AG09309 (cell line): ENCODE measurements at regions not wholly inside any gene's neighbourhood (a gene's known extent, or its start where the extent isn't known, plus 50 kb on each side); places are given as distances from the start of the nearest gene placed in this dataset.

Experiments
- DNase-seq: peaks from one replicate; pipeline ENCODE4 v3.0.0-alpha.2; 2010; ENCODE audit warnings: low read depth
- H3K4me3 ChIP-seq: 2 replicates; pipeline ENCODE4 v1.5.1; 2011; ENCODE audit warnings: mild to moderate bottlenecking, low read depth, low read length, moderate library complexity; ENCODE audit not compliant: control insufficient read depth
- CTCF ChIP-seq: IDR thresholded peaks from 2 replicates; pipeline ENCODE4 v1.5.1; 2011; ENCODE audit warnings: mild to moderate bottlenecking, low read depth, low read length, inconsistent platforms; ENCODE audit not compliant: insufficient read depth, control insufficient read depth; ENCODE audit errors: missing control alignments

DNA sequence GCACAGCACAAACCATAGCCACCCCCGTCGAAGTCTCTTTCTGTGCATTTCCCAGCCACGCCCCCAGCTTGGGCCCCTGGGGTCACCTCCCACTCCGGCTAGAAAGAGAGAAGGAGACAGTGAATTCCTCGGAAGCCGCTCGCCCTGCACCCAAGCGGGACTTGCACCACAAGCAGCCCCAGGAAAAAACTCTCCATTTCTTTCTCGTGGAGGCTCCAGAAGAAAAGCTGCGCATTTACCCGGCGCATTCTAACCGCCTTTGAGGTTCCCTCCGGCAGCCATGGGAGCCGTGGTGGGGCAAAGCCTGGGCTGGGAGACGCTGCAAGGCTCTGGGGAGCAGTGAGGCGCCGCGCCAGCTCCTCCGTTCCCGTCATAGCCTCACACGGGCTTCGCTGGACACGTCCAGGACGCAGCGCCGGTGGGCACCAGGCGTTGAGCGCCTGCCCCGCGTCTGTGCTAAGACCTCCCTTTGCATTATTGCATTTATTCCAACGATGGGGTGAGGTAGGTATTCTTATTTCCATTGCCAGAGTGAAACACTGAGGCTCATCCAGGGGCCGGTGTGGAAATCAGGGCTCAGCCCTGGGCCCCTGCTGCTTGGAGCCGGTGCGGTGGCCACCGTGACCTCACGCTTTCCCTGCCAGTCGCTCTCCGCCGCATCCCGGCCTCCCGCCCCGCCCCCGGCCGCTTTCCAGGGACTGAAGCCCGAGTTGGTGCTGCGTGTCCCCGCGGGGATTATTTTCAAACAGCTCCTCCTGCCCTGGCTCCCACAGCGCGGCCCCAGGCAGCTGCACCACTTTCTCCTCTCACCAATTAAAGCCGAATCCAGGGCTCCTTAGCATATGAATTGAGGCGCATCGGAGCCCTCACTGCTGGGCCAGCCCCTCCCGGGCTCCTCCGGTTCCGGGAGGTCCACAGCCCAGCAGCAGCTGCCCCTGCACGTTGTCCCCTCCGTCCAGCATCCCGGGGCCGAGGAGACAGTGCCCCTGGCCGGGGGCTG, 148.3 kb upstream of the AFDN start:
- TF ChIP-seq CTCF = no peak
- no peak overlapping the region for H3K4me3 ChIP-seq
- DNase-seq = no peak

- TF ChIP-seq CTCF = no peak
- no peak overlapping the region for H3K4me3 ChIP-seq
- DNase-seq = no peak
Measured at GRCh38 chr6:167679122-167679736, 147.5 kb upstream of the AFDN start.

DNA sequence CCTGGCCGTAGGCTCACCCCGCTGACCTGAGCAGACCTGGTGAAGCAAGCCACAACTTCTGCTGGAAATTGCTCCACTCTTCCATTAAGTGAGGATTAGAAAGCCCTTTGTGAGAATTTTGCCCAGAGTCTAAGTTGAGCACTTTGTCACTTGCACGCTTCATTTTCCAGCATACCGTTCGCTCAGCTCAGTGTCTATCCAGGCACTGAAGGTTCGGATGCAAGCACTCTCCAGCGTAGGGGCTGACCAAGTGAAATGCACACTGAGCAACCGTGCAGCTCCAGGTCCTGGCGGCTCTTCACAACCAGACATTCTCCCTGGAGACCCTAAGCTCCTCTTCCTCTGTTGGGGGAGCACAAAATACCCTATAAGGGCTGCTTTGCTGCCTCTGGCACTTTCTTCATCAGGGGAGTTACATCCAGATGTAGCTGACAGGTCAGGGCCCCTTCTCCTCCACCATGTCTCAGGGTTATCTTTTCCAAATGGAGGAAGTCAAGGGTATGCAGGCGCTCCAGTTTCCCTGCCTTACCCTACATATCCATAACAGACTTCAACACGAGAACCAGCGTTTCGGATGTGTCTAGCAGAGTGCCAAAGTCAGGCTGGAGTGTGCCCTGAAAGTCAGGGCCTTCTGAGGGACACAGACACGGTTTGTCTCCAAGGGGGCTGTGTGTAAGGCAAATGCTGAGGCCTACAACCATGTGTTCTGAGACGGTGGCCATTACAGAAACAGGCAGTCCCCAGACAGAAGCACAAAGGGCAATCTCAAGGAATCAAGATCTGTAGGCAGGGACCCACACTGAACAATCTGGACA, 146.7 kb upstream of the AFDN start:
- DNase-seq = no peak
- TF ChIP-seq CTCF = no peak
- H3K4me3 ChIP-seq = no peak overlapping the region

DNA sequence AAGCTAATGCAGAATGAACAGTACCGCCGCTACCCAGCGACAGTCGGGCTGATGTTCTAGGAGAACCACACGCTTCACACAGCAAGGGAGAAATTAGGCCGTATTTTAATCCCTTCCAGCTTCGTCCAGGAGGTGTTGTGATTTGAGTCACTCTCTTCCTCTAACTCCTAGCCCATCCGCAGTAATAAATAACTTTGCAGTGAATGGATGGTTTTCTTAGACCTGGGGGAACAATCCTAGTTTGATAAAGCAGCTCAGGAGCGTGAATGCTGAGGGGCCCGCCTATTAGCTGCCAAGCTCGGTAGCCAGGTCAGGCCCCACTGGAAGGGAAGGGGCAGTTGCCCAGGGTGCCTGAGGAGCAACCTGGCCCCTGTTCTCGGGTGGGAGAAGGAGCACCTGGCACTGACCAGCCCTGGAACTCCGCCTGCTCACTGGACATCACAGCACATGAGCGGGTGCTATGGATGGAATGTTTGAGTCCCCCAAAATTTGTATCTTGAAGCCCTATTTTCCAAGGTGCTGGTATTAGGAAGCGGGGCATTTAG, 146.0 kb upstream of the AFDN start:
- TF ChIP-seq CTCF = no peak
- no peak overlapping the region for H3K4me3 ChIP-seq
- DNase-seq = no peak

GRCh38 chr6:167682125-167682524, 144.6 kb upstream of the AFDN start:
- TF ChIP-seq CTCF = no peak
- no peak overlapping the region for H3K4me3 ChIP-seq
- DNase-seq = no peak

DNA sequence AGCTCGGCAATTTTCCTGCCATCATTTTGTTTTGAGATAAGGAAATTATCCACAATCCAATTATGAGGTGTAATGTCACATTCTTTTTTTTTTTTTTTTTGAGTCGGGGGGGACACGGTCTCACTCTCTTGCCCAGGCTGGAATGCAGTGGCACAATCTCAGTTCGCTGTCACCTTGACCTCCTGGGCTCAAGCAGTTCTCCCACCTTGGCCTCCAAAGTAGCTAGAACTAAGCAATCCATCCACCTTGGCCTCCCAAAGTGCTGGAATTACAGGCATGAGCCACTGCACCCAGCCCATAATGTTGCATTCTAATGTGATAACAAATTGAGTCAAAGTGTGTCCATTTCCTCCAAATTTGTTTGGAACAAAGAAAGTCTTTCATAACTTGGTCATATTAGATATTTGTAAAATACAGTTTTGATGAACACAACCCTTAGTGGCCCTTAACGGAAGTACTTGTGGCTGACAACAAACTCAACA, 144.1 kb upstream of the AFDN start:
- TF ChIP-seq CTCF = no peak
- no peak for DNase-seq
- no peak overlapping the region for H3K4me3 ChIP-seq
